ENCODE measurements at regions not wholly inside any gene's neighbourhood (a gene's known extent, or its start where the extent isn't known, plus 50 kb on each side); places are given as distances from the start of the nearest gene placed in this dataset.

GRCh38 chr12:118751355-118751754, 230.0 kb upstream of the SRRM4 start:
- TF ChIP-seq, protein P1, sequence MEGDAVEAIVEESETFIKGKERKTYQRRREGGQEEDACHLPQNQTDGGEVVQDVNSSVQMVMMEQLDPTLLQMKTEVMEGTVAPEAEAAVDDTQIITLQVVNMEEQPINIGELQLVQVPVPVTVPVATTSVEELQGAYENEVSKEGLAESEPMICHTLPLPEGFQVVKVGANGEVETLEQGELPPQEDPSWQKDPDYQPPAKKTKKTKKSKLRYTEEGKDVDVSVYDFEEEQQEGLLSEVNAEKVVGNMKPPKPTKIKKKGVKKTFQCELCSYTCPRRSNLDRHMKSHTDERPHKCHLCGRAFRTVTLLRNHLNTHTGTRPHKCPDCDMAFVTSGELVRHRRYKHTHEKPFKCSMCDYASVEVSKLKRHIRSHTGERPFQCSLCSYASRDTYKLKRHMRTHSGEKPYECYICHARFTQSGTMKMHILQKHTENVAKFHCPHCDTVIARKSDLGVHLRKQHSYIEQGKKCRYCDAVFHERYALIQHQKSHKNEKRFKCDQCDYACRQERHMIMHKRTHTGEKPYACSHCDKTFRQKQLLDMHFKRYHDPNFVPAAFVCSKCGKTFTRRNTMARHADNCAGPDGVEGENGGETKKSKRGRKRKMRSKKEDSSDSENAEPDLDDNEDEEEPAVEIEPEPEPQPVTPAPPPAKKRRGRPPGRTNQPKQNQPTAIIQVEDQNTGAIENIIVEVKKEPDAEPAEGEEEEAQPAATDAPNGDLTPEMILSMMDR (IDR thresholded peaks at IDR 0.05): no peak
- no peak for TF ChIP-seq POLR2A (IDR thresholded peaks at IDR 0.05)

Data from thyroid gland (tissue), 4 donors.